Cardiac fibroblast (primary cell): ENCODE measurements at regions not wholly inside any gene's neighbourhood (a gene's known extent, or its start where the extent isn't known, plus 50 kb on each side); places are given as distances from the start of the nearest gene placed in this dataset.

ENCODE experiments used
- DNase-seq, 2 donors: peaks; one replicate each; pipeline versions ENCODE4 v3.0.0 to v3.0.0-alpha.2; 2010; ENCODE audit warnings: low read depth in 2 of 2
- H3K4me3 ChIP-seq, 2 donors: replicated peaks in 1 of 2; 1 replicate in 1 of 2; 2 replicates in 1 of 2; pipeline ENCODE4 v1.5.1; 2011; ENCODE audit warnings: low read depth in 2 of 2, low read length in 2 of 2, mild to moderate bottlenecking in 2 of 2, moderate library complexity in 1 of 2
- TF ChIP-seq, protein P1 (sequence below): IDR thresholded peaks from one replicate; pipeline ENCODE4 v1.5.1; 2011; ENCODE audit warnings: low read depth, mild to moderate bottlenecking, low read length, inconsistent platforms

DNA sequence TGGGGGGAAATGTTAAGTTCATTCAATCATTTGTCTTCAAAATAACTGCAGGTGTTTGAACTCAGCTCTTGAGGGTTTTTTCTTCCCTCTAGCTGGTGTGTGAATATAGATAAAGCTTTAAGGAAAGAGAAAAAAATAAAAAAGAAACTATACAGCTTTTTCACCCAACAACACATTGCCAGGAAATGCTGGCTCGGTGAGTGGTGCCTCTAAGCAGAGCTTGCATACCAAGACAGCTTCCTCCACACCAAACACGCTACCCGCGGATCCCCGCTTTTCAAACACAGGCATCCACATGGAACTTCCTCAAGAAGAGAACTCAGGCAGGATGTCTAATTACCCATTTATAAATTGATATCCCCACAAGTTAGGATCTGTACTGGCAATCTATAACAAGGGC is 69.8 kb upstream of the TANK start:
- no peak overlapping the region for H3K4me3 ChIP-seq
- DNase-seq = peak; percentile 29 to 51
- TF ChIP-seq, protein P1, sequence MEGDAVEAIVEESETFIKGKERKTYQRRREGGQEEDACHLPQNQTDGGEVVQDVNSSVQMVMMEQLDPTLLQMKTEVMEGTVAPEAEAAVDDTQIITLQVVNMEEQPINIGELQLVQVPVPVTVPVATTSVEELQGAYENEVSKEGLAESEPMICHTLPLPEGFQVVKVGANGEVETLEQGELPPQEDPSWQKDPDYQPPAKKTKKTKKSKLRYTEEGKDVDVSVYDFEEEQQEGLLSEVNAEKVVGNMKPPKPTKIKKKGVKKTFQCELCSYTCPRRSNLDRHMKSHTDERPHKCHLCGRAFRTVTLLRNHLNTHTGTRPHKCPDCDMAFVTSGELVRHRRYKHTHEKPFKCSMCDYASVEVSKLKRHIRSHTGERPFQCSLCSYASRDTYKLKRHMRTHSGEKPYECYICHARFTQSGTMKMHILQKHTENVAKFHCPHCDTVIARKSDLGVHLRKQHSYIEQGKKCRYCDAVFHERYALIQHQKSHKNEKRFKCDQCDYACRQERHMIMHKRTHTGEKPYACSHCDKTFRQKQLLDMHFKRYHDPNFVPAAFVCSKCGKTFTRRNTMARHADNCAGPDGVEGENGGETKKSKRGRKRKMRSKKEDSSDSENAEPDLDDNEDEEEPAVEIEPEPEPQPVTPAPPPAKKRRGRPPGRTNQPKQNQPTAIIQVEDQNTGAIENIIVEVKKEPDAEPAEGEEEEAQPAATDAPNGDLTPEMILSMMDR = no peak

- no peak overlapping the region for H3K4me3 ChIP-seq
- TF ChIP-seq, protein P1 = no peak
These were observed 64.9 kb upstream of the TANK start for GRCh38 chr2:161095314-161095713.

GRCh38 chr2:161096336-161096735 is 63.9 kb upstream of the TANK start:
- peak; percentile 84 to 86 for DNase-seq
- TF ChIP-seq, protein P1 = no peak
- no peak overlapping the region for H3K4me3 ChIP-seq

More at GRCh38 chr2:161095314-161095713, 64.9 kb upstream of the TANK start:
- no peak for DNase-seq

GRCh38 chr2:161097157-161097556 is 63.1 kb upstream of the TANK start:
- DNase-seq = no peak
- H3K4me3 ChIP-seq = no peak overlapping the region
- TF ChIP-seq, protein P1 = no peak

GRCh38 chr2:161100211-161100895 is 59.9 kb upstream of the TANK start:
- TF ChIP-seq, protein P1 = no peak
- H3K4me3 ChIP-seq = no peak overlapping the region
- no peak for DNase-seq

GRCh38 chr2:161101406-161101805 is 58.8 kb upstream of the TANK start:
- DNase-seq = no peak
- TF ChIP-seq, protein P1 = no peak
- H3K4me3 ChIP-seq = no peak overlapping the region

DNA sequence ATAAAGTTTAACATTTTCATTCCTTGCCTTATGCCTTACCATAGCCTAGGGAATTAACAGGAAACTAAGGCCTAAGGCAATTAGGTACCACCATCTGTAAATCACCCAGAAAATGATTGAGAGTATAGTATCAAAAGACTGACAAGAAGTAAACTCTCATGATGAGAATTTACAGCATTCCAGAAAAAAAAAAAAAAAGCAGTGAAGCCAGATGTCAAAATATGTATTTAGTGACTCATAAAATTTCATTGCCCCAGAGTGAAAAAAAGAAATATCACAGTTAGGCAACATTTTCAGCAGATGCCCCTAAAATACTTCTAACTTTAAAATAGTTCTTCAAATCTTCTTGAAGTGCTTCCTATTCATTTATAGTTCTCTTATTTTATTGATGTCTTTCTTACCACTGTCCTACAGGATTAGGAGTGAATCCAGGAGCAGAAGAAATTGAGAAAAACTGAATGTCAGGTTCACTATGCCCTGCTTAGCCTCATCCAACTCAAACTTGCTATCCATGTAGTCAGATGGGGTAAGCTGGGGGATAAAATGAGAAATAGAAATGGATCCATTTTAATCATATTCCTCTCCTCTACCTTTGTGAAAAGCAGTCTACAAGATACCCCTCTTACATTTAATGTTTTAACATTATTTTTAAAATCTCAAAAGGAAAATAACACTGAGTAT is 57.3 kb upstream of the TANK start:
- TF ChIP-seq, protein P1 = no peak
- DNase-seq = peak; percentile 47 to 75

More for the DNA sequence above, 57.3 kb upstream of the TANK start:
- H3K4me3 ChIP-seq = no peak overlapping the region
